NCI-H748 (cell line): ENCODE measurements at regions not wholly inside any gene's neighbourhood (a gene's known extent, or its start where the extent isn't known, plus 50 kb on each side); places are given as distances from the start of the nearest gene placed in this dataset.
"Not testable (repeated sequence)": the region's sequence is repeated elsewhere in the genome, so short reads cannot be mapped to it uniquely, and the experiment has no call there.

ENCODE experiments used
- DNase-seq: peaks from one replicate; lab custom pipeline; 2025; ENCODE audit not compliant: unreplicated experiment; lab: John Stamatoyannopoulos, UW

DNA sequence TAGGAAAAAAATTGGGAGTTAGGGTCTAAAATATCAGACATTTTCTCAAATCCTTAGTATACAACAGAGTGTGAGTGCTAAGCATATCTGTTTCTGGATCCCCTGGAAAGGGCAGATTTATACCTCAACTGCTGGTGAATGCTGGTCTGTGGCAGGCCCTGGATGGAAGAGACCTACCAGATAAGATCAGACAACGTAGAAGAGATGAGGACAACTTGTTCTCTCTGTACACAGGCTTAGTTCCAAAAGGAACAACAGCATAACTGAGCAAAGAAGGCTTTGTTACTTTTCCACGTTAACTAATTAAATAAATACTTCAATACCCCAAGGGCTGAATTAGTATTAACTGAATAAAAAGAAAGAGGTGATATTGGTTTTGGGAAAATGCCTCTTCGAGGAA, 1277.3 kb downstream of the SLITRK5 start:
- no peak for DNase-seq

- DNase-seq, result no peak
Observed at GRCh38 chr13:88958821-88959220, 1287.7 kb downstream of the SLITRK5 start.

- no peak for DNase-seq
Observed at GRCh38 chr13:88976466-88976865, 1305.3 kb downstream of the SLITRK5 start.

- DNase-seq, result no peak
Observed at GRCh38 chr13:88978607-88979006, 1307.4 kb downstream of the SLITRK5 start.

- DNase-seq, result peak; percentile 25
Observed at GRCh38 chr13:88979465-88980175, 1308.4 kb downstream of the SLITRK5 start.

DNA sequence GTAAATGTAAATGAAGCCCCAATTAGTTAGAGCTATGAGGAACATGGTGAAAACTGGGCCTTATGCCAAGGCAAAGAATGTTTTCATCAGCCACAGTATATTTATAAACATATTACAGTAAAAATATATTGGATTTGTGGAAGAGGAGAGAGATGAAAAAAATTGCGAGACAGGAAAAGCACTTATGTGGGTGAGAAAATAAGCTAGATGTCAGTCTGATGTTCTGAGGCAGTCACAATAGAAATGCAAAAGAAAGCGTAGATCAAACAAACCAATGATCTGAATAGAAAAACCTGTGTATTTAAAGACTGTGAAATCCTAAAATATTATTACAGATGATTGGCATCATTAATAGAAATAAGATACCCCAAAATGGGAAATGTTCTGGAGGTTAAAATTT, 1332.5 kb downstream of the SLITRK5 start:
- DNase-seq, result no peak

- peak; percentile 39 for DNase-seq
Observed at GRCh38 chr13:89011615-89012014, 1340.4 kb downstream of the SLITRK5 start.

GRCh38 chr13:89027694-89028306, 1356.6 kb downstream of the SLITRK5 start:
- no peak for DNase-seq

GRCh38 chr13:89029062-89029461, 1357.9 kb downstream of the SLITRK5 start:
- no peak for DNase-seq

- no peak for DNase-seq
Observed at GRCh38 chr13:89034015-89034414, 1362.8 kb downstream of the SLITRK5 start.

GRCh38 chr13:89052699-89053098, 1381.5 kb downstream of the SLITRK5 start:
- no peak for DNase-seq

- no peak for DNase-seq
Observed at GRCh38 chr13:89053418-89053817, 1382.2 kb downstream of the SLITRK5 start.

DNA sequence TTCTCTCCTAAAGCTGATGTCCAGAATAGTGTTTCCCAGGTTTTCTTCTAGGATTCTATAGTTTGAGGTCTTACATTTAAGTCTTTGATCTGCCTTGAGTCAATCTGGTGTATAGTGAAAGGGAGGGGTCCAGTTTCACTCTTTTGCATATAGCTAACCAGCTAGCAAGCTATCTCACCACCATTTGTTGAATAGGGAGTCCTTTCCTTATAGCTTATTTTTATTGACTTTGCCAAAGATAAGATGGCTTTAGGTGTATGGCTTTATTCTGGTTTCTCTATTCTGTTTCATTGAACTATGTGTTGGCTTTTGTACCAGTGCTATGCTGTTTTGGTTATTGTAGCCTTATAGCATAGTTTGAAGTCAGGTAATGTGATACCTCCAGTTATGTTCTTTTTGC, 1386.1 kb downstream of the SLITRK5 start:
- no peak for DNase-seq

GRCh38 chr13:89057862-89058261, 1386.7 kb downstream of the SLITRK5 start:
- no peak for DNase-seq

DNA sequence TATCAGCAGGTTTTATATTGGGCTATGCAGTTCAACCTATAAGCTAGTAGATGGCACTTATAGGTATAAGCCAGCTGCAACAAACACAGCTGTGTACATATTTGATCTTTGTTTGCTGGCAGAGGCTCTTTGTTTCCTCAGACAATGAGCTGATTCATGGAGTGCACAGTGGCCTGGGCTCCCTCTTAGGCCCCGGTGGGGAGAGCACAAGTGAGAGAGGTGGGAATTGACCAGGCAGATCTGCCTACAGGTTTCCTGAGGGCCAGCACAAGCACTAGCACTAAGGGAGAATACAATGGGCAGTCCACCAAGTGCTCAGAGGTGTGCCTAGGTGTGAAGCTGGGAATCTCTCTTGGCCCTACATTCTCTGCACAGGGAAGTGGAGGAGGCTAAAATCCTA, 1390.7 kb downstream of the SLITRK5 start:
- DNase-seq, result peak; percentile 99

- DNase-seq, result peak; percentile 80
Observed at GRCh38 chr13:89066868-89067466, 1395.8 kb downstream of the SLITRK5 start.

DNA sequence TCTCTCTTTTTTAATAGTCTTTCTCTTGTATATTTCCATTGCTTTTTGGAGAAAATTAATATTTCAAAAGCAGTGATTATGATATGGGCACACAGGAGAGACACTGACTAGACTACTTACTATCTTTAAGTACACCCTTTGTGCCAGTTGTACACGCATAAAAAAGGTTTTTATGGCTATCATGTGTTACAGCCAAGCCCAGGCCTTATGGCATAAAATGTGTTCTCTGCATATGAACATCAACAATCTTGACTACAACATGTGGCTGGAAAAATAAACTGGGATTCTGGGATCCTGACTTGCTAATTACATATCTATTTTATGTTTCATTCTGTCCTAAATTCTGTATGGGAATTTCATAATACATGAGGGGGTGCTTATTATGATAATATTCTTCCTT, 1401.8 kb downstream of the SLITRK5 start:
- no peak for DNase-seq

DNA sequence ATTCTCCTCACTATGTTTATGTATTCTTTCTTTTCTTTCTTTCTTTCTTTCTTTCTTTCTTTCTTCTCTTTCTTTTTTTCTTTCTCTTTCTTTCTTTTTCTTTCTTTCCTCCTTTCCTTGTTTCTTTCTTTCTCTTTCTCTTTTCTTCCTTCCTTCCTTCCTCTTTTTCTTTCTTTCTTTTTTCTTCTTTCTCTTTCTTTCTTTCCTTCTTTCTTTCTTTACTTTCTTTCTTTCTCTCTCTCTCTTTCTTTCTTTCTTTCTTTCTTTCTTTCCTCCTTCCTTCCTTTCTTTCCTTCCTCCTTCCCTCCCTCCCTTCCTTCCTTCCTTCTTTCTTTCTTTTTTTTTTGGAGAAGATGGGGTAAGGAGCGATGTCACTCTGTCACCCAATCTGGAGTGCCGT, 1405.5 kb downstream of the SLITRK5 start:
- DNase-seq, result no peak

- no peak for DNase-seq
Observed at GRCh38 chr13:89082623-89083022, 1411.5 kb downstream of the SLITRK5 start.

DNA sequence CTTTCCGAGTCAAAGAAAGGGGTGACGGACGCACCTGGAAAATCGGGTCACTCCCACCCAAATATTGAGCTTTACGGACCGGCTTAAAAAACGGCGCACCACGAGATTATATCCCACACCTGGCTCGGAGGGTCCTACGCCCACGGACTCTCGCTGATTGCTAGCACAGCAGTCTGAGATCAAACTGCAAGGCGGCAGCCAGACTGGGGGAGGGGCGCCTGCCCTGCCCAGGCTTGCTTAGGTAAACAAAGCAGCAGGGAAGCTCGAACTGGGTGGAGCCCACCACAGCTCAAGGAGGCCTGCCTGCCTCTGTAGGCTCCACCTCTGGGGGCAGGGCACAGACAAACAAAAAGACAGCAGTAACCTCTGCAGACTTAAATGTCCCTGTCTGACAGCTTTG, 1416.9 kb downstream of the SLITRK5 start:
- not testable (repeated sequence) for DNase-seq

DNA sequence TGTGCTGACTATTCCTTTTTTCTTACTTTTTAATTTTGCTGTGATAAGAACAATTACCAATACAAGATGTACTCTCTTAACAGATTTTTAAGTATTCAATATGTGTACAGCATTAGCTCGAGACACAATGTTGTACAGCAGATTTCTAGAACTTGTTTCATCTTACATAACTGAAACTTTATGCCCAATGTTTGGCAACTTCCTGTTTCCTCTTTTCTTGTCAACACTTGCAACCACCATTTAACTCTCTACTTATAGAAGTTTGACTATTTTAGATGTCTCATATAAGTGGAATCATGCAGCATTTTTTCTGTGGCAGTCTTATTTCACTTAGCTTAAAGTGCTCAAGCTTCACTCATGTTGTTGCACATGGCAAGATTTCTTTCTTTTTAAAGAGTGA, 1426.8 kb downstream of the SLITRK5 start:
- no peak for DNase-seq

DNA sequence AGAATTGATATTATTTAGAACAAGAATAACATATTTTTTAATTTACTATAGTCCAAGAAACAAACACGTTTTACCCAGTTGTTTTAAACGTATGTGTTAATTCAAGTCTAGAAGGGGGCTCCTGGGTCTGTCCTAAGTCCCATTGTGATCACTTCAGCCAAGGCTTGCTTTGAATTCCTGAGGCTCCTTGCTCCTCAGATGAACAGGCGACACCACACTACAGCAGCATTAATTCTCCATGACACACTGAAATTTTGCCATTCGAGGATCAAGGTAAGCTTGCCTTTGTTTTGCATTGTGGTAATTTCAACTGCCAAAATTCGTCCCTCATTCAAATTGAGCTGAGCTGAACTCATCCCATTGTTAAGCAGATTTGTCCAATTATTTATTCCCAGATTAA, 1442.6 kb downstream of the SLITRK5 start:
- no peak for DNase-seq
